HPDE6-E6E7 (cell line): ENCODE measurements at regions not wholly inside any gene's neighbourhood (a gene's known extent, or its start where the extent isn't known, plus 50 kb on each side); places are given as distances from the start of the nearest gene placed in this dataset.

Source experiments
- DNase-seq: peaks from one replicate; pipeline ENCODE4 v3.0.0; 2011; ENCODE audit warnings: missing footprints; ENCODE audit errors: extremely low spot score

- no peak for DNase-seq
These were observed 402.0 kb upstream of the TBL1XR1 start for GRCh38 chr3:177599326-177599725.

- DNase-seq = no peak
These were observed 402.6 kb upstream of the TBL1XR1 start for GRCh38 chr3:177599837-177600236.

- DNase-seq = no peak
These were observed 403.1 kb upstream of the TBL1XR1 start for GRCh38 chr3:177600411-177600810.

- peak; percentile 27 for DNase-seq
These were observed 403.9 kb upstream of the TBL1XR1 start for GRCh38 chr3:177601152-177601551.

- no peak for DNase-seq
These were observed 405.4 kb upstream of the TBL1XR1 start for GRCh38 chr3:177602601-177603147.

- DNase-seq = no peak
These were observed 405.9 kb upstream of the TBL1XR1 start for GRCh38 chr3:177603148-177603603.

GRCh38 chr3:177604181-177604580 is 406.9 kb upstream of the TBL1XR1 start:
- no peak for DNase-seq

- no peak for DNase-seq
These were observed 409.6 kb upstream of the TBL1XR1 start for GRCh38 chr3:177606891-177607290.

GRCh38 chr3:177607589-177607988 is 410.3 kb upstream of the TBL1XR1 start:
- DNase-seq = no peak

GRCh38 chr3:177608443-177608842 is 411.2 kb upstream of the TBL1XR1 start:
- DNase-seq = no peak

- DNase-seq = no peak
These were observed 412.3 kb upstream of the TBL1XR1 start for GRCh38 chr3:177609613-177610012.

- DNase-seq = no peak
These were observed 413.0 kb upstream of the TBL1XR1 start for GRCh38 chr3:177610262-177610661.

GRCh38 chr3:177610686-177611633 is 413.7 kb upstream of the TBL1XR1 start:
- DNase-seq = no peak

- DNase-seq = no peak
These were observed 414.6 kb upstream of the TBL1XR1 start for GRCh38 chr3:177611752-177612334.

- no peak for DNase-seq
These were observed 416.6 kb upstream of the TBL1XR1 start for GRCh38 chr3:177613901-177614300.

- no peak for DNase-seq
These were observed 417.7 kb upstream of the TBL1XR1 start for GRCh38 chr3:177615015-177615414.

- no peak for DNase-seq
These were observed 421.8 kb upstream of the TBL1XR1 start for GRCh38 chr3:177618873-177619733.

GRCh38 chr3:177620073-177620472 is 422.8 kb upstream of the TBL1XR1 start:
- no peak for DNase-seq

GRCh38 chr3:177622520-177622919 is 425.2 kb upstream of the TBL1XR1 start:
- no peak for DNase-seq

GRCh38 chr3:177622982-177623617 is 425.8 kb upstream of the TBL1XR1 start:
- no peak for DNase-seq
